HS-5 (cell line): ENCODE measurements at regions not wholly inside any gene's neighbourhood (a gene's known extent, or its start where the extent isn't known, plus 50 kb on each side); places are given as distances from the start of the nearest gene placed in this dataset.
"Not testable (repeated sequence)": the region's sequence is repeated elsewhere in the genome, so short reads cannot be mapped to it uniquely, and the experiment has no call there.

Experiments used
- DNase-seq: peaks from one replicate; pipeline ENCODE4 v3.0.0-alpha.2; 2012; ENCODE audit warnings: low read depth

DNA sequence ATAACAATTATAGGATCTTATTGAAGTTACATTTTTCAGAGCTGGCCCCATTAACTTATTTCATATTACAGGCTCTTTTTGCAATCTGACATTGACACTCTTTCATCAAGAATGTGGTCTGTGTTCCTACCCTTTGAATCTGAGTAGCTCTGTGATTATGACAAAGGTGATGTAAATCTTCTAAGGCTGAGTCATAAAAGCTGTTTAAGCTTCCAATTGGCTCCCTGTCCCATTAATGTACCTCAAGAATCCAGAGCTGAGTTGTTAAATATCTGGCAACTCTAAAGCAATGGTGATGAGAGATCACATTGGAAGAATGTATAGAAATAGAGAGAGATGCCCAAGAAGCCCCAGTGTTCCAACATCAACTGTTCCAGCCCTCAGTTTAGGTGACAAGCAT lies 178.5 kb upstream of the DEPDC1 start:
- peak; percentile 51 for DNase-seq

DNA sequence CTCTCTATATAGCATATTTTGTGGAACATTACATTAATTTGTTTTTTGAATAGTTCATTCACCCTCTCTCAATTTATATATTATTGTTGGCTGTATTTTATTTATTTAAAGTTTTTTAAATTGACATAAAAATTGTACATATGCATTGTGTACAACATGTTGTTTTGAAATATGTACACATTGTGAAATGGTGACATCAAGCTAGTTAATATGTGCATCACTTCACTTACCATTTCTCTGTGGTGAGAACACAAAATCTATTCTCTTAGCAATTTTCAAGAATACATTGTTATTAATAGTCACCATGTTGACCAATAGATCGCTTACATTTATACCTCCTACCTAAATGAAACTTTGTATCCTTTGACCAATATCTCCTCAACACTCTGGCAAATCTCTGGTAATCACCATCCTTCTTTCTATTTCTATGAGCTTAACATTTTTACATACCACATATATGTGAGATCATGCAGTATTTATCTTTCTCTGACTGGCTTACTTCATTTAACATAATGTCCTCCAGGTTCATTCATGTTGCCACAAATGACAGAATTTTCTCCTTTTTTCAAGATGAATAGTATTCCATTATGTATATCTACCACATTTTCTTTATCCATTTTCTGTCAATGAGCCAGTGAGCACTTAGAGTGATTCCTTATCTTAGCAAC lies 180.9 kb upstream of the DEPDC1 start:
- no peak for DNase-seq

DNA sequence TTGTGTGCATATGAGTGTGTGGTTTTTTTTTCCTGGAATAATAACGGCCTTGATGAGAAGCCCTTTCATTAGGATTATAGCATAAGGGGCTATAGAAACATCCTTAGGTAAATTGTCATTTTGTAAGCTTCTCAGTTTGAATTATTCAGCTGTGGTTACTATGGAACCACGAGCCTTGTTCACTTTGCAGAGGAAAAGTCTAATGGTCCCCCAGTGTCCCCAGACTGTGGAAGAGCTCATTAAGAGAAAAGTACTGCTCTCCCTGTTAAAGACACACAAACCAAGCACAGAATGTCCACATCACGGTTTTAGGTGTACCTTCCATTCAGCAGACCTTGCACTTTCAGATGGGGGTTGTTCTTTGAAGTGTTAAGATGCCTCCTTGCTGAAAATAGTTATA lies 199.3 kb upstream of the DEPDC1 start:
- DNase-seq = no peak

DNA sequence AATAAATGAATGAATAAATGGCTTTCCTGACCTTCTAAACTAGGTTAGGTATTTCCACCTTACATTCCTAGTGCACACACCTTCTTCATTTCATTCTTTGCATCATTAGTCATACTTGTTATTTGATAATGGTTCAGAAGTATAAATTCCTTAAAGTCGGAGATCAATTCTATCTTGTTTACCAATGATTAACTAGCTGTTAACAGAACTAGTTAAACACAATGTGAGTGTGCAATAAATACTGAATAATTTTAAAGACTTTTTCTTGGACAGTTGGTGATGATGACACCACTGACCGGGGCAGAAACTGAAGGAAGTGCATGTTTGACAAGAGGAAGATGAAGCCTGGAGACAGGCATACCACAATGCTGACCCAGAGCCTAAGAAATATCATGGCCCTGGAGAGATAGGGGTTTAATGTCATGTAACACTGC lies 207.1 kb upstream of the DEPDC1 start:
- DNase-seq = no peak

DNA sequence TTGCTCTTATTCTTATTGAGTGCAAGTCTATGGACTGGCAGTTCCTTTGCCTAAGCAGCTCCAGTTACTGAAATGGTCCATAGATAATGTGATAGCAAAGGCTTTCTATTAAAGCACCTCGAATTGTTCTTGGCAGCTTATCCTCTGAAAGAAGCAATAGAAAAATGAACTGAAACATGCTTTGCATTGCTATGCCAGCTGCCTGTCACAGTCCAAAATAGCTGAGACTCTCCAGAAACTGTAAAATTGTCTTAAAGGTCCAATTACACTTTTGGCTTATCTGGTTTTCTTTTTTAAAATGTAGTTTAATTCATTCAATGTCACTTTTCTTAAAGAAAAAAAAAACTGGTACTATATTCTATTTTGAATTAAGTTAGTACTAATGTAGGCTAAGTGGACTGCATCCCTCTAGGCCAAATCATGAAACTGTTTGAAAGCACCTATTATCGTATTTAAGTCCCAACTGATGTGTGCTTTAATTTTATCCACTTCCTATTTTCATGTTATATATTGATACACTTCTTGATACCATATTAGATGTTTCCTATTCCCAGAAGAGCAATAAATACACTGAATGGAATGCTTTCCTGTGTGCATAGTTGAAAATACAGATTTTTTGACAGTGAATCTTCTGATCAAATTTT lies 208.0 kb upstream of the DEPDC1 start:
- DNase-seq = no peak

GRCh38 chr1:68705466-68705865 lies 208.6 kb upstream of the DEPDC1 start:
- no peak for DNase-seq

DNA sequence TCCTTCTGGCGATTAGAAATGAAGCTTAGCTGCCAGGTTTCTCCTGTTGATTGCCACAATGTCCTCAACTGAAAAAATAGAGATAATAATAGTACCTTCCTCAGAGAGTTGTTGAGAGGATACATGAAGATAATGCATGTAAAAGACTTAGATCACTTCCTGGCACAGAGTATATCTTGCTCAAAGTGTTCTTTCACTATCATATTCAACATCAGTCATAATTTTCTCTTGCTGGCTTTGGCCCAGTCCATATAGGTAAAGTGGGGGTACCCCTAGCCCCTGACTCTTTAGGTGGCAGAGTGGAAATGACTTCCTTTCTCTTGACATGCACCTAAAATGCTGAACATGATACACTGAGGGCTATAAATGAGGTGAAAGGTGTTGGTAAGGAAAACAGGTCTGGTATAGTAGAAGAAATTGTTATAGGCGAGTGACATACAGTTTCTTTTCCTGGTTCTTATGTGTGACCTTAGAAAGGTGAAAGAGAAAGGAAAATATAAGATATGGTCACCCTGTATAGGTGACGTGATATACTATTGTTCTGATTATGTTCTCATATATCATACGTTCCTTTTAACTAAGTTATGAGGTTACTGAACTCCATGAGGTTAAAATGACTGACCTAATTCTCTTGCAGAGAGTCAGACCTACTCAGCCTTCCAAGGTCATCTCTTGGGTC lies 209.9 kb upstream of the DEPDC1 start:
- no peak for DNase-seq

DNA sequence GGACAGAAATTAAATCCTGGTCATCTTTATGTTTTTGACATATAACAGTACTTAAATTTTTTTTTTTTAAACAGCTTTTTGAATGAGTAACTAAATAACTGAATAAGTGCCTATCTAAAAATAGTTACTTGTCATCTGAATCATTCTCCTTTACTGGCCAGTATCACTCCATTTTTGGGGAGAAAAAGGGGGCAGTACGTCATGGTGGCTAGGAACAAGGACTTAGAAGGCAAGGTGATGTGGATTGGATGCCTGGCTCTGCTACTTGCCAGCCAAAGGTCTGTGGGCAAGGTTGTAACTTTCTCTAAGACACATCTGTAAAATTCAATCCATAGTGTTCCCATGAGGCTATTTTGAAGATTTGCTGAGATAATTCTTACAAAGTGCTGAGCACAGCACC lies 220.4 kb upstream of the DEPDC1 start:
- no peak for DNase-seq

DNA sequence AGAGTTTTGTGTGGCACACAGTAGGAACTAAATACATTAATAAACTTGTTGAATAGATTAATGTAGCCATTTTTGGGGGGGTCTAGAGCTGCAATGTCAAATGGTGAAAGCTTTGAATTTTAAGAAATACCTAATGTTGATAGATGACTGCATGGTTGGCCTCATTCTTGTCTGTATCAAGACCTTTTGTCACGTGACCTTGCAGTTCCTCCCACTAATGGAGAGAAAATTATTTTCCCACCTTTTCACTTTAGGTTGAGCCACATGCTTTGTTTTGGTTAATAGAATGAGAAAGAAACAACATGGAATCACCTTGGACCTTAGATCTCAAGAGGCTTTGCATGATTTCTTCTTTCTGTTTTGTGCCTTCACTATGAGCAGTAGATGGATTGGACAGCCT lies 223.6 kb upstream of the DEPDC1 start:
- DNase-seq = no peak

DNA sequence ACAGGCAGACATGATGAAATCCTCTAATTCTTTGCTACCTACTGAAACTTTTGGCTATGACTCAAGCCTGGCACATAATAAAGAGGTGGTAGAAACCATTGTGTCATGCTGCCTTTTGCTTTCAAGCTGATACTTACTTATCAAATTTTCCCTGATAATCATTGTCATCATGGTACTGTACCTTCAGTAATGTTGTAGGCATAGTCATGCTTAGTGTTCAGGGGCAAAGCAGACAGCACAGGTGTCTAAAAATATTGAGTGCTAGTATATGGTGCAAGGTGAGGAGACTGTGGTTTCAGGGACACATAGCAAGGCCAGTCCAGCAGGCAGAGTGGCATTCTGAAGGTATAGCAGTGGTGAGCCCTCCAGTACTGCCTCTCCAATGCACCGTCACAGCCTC lies 226.9 kb upstream of the DEPDC1 start:
- no peak for DNase-seq

DNA sequence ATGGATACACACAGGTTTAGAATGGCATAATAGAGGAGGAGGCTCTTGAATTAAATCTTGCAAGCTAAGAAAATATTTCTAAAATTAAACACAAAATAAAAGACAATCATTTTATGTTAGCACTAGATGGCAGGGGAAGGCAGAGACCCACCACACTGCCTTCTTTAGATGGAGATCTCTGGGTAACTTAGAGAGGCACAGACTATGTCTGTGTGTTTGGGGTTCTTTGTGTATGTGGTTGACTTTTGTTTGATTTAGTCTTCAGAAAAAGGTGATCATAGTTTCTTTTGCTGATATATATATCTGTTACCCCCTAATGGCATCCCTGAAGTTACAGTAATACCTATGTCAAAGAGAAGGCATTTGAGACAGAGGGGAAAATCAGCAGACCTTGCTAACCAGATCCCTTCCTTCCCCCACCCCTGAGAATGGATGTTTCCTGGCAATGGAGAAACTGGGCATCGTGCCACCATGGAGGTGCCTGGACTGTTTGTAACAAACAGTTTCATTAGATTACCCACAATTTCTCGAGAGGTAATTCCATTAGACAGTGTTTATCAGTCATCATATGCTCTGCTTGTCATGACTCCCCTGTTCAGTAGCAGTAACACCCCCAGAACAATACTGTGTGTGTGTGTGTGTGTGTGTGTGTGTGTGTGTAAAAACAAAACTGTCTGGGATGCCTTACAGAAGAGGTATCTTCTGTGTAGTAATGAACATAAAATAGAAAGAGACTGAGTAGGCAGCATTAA lies 228.3 kb upstream of the DEPDC1 start:
- DNase-seq = no peak

DNA sequence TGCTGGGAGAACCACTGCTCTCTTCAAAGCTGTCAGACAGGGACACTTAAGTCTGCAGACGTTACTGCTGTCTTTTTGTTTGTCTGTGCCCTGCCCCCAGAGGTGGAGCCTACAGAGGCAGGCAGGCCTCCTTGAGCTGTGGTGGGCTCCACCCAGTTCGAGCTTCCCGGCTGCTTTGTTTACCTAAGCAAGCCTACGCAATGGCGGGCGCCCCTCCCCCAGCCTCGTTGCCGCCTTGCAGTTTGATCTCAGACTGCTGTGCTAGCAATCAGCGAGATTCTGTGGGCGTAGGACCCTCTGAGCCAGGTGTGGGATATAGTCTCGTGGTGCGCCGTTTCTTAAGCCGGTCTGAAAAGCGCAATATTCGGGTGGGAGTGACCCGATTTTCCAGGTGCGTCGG lies 242.6 kb upstream of the DEPDC1 start:
- DNase-seq = not testable (repeated sequence)

- no peak for DNase-seq
These were observed 248.1 kb upstream of the DEPDC1 start for GRCh38 chr1:68745011-68745410.

DNA sequence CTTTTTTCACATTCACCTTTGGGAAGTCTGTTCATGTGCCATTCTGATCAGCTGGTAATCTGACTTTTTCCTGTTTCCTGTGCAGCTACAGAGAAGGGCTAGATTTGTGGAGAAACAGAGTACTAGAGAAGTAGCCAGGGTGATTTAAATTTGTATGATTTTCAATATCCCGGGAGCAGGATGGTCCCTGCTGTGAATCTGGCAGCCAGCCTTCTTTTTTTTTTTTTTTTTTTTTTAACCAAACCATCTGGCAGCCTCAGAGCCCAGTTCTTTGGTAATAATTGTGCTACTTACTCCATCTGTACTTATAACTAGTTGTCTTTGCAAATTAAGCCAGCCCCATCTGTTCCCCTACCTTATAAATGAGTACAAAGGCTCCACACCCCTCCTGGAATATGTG lies 248.6 kb upstream of the DEPDC1 start:
- no peak for DNase-seq

GRCh38 chr1:68746378-68746777 lies 249.5 kb upstream of the DEPDC1 start:
- DNase-seq = no peak

- no peak for DNase-seq
These were observed 254.8 kb upstream of the DEPDC1 start for GRCh38 chr1:68751723-68752122.

- no peak for DNase-seq
These were observed 261.9 kb upstream of the DEPDC1 start for GRCh38 chr1:68758666-68759209.

DNA sequence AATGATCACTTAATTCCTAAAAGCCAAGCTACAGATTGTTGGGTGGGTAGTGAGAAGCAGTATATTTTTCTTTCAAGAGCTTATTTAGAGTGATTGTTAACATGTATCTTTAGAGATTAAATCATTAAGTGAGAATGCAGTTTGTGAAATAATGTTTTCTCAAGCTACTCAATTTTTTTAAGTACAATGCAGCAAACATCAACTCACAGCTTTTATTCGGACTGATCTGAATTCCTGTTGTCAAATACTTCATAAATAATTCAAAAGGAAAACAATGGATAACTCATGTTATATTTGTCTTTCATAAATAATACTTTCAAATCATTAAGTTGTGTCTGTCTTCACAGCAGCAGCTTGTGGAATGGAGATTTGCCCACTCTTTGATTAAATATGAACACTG lies 271.1 kb upstream of the DEPDC1 start:
- DNase-seq = no peak

DNA sequence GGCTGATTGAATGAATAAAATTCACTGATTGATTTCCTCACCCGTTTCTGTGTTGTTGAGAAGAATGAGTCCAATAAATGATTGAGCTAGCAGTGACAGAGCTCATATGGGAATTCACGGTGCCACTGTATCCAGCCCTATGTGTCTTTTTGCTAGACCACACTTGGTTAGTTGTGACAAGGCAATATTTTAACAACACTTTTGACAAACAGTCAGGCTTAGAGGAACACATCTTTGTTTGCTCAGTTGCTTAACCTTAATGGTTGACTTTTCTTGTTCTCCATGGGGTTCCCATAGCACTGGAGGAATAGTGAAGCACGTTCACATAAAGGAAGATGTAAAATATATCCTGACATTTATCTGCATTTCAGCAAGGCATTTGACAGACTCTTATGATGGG lies 273.9 kb upstream of the DEPDC1 start:
- DNase-seq = no peak

DNA sequence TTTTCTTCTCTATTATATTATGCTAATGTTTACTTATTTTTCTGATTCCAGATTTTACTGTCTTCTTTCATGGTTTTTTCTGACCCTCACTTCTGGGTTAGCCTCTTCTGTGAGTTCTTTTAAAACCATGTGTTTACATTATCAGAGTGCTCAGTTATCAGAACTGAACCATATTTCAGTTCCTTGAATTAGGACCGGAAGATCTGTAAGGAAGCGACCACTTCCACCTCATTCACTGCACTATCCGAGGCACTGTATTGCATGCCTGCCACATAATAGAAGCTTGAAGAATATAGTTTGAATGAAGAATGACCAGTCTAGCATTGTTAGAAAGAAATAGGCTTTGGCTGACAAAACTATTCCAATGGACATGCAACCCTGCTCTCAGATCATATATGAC lies 281.0 kb upstream of the DEPDC1 start:
- no peak for DNase-seq

GRCh38 chr1:68779841-68780240 lies 283.0 kb upstream of the DEPDC1 start:
- not testable (repeated sequence) for DNase-seq

DNA sequence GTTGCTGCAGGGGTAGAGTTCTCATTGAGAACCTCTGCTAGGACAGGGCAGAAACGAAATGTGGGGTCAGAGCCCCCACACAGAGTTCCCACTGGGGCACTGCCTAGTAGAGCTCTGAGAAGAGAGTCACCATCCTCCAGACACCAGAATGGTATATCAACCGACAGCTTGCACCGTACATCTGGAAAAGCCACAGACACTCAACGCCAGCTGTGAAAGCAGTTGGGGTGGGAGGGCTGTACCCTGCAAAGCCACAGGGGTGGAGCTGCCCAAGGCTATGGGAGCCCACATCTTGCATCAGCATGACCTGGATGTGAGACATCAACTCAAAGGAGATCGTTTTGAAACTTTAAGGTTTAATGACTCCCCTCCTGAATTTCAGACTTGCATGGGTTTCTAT lies 284.0 kb upstream of the DEPDC1 start:
- no peak for DNase-seq

DNA sequence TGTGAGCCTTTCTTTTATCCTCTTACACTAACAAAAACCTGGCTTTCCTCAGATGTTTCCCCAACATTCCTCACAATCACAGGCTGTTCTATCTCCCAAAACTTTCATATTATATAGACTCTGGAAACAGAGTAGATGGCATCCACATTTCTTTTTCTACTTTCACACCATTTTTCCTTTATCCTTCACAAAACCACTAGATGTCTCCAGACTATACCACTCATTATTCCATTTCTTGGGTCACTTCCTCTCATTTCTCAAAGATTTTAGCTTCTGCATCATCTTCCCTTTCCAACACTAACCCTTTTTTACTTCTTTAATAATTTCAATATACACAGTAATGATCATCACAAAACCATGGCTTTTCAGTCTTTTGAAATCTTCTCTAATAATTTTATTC lies 286.0 kb upstream of the DEPDC1 start:
- no peak for DNase-seq
